Astrocyte of the spinal cord (primary cell): ENCODE measurements at regions not wholly inside any gene's neighbourhood (a gene's known extent, or its start where the extent isn't known, plus 50 kb on each side); places are given as distances from the start of the nearest gene placed in this dataset.

Experiments used
- DNase-seq: peaks from one replicate; pipeline ENCODE4 v3.0.0; 2011; ENCODE audit warnings: low read depth, low spot score
- H3K4me3 ChIP-seq: 2 replicates; pipeline ENCODE4 v1.5.1; 2011; ENCODE audit warnings: low read depth, mild to moderate bottlenecking, low read length, moderate library complexity
- CTCF ChIP-seq: IDR thresholded peaks from 2 replicates; pipeline ENCODE4 v1.5.1; 2012; ENCODE audit warnings: low read depth, mild to moderate bottlenecking, low read length, inconsistent platforms
- in situ Hi-C: cut with HindIII; loops from 2 replicates; pipeline ENCODE4 v1.10.0; 2017; ENCODE audit warnings: low sequenced_read_pairs

- no peak overlapping the region for H3K4me3 ChIP-seq
- no peak for DNase-seq
- TF ChIP-seq CTCF = no peak
Observed at GRCh38 chr6:40280231-40280630, 306.9 kb downstream of the LRFN2 start.

GRCh38 chr6:40276141-40276540, 311.0 kb downstream of the LRFN2 start:
- DNase-seq = no peak
- no peak overlapping the region for H3K4me3 ChIP-seq
- TF ChIP-seq CTCF = no peak
- in situ Hi-C loops = no loop called here

More at GRCh38 chr6:40280231-40280630, 306.9 kb downstream of the LRFN2 start:
- in situ Hi-C loops = no loop called here

GRCh38 chr6:40274058-40274457, 313.1 kb downstream of the LRFN2 start:
- DNase-seq = no peak
- no peak overlapping the region for H3K4me3 ChIP-seq
- in situ Hi-C loops = no loop called here
- no peak for TF ChIP-seq CTCF

- no peak for DNase-seq
- TF ChIP-seq CTCF = no peak
- no peak overlapping the region for H3K4me3 ChIP-seq
- in situ Hi-C loops = no loop called here
Observed at GRCh38 chr6:40268614-40269013, 318.6 kb downstream of the LRFN2 start.

GRCh38 chr6:40268166-40268565, 319.0 kb downstream of the LRFN2 start:
- DNase-seq = no peak
- in situ Hi-C loops = no loop called here
- TF ChIP-seq CTCF = no peak
- H3K4me3 ChIP-seq = no peak overlapping the region

GRCh38 chr6:40265615-40266014, 321.5 kb downstream of the LRFN2 start:
- TF ChIP-seq CTCF = no peak
- in situ Hi-C loops = no loop called here
- no peak for DNase-seq
- H3K4me3 ChIP-seq = no peak overlapping the region

- in situ Hi-C loops = no loop called here
- TF ChIP-seq CTCF = no peak
- DNase-seq = no peak
- no peak overlapping the region for H3K4me3 ChIP-seq
Observed at GRCh38 chr6:40263970-40264369, 323.2 kb downstream of the LRFN2 start.
